ENCODE measurements at regions not wholly inside any gene's neighbourhood (a gene's known extent, or its start where the extent isn't known, plus 50 kb on each side); places are given as distances from the start of the nearest gene placed in this dataset.
"Not testable (repeated sequence)": the region's sequence is repeated elsewhere in the genome, so short reads cannot be mapped to it uniquely, and the experiment has no call there.

DNA sequence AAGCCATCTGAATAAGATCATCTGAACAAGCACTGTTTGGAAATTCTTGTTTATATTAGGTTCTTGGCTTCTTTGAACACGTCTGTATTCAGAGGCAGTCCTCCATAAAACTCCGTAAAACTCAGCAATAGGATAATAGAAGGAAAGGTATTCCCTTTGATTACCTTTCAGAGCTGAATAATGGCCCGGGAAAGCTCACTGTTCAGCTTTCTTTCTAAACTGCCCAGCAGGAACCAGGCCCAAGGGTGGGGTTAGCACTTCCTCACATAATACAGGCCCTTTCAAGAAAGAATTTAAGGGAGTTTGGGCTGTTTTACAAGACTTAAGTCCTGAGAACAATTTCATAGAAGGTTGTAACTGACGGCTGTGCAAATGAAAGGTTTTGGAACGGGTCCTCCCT, 72.2 kb upstream of the PHLPP1 start:
- no peak for DNase-seq (ENCODE audit: extremely low read depth, low read depth)
- TF ChIP-seq CTCF (IDR thresholded peaks at IDR 0.05; ENCODE audit: low read depth, low read length): no peak

- DNase-seq (ENCODE audit: extremely low read depth, low read depth): no peak
- no peak for TF ChIP-seq CTCF (IDR thresholded peaks at IDR 0.05; ENCODE audit: low read depth, low read length)
Measured at GRCh38 chr18:62644773-62645172, 70.6 kb upstream of the PHLPP1 start.

GRCh38 chr18:62647179-62647578, 68.2 kb upstream of the PHLPP1 start:
- no peak for DNase-seq (ENCODE audit: extremely low read depth, low read depth)
- TF ChIP-seq CTCF (IDR thresholded peaks at IDR 0.05; ENCODE audit: low read depth, low read length): no peak

GRCh38 chr18:62648045-62648678, 67.2 kb upstream of the PHLPP1 start:
- DNase-seq (ENCODE audit: extremely low read depth, low read depth): no peak
- TF ChIP-seq CTCF (IDR thresholded peaks at IDR 0.05; ENCODE audit: low read depth, low read length): no peak

- no peak for TF ChIP-seq CTCF (IDR thresholded peaks at IDR 0.05; ENCODE audit: low read depth, low read length)
- DNase-seq (ENCODE audit: extremely low read depth, low read depth): no peak
Measured at GRCh38 chr18:62651276-62652056, 63.9 kb upstream of the PHLPP1 start.

DNA sequence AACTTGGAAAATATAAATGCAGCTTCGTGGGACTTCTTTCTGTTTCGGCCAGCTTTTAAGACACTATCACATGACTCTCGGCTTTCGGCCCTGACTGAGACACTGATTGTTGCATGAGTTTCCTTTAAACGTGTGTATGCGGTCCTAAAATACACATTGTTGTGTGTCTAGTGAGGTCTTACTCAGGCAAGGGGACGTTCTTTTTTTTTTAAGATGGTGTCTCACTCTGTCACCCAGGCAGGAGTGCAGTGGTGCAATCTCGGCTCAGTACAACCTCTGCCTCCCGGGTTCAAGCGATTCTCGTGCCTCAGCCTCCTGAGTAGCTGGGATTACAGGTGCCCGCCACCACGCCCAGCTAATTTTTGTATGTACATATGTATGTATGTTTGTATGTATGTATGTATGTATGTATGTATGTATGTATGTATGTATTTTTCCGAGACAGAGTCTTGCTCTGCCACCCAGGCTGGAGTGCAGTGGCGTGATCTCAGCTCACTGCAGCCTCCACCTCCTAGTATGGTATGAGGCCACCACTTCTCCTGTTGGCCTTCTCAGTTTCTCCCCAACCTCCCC, 63.2 kb upstream of the PHLPP1 start:
- not testable (repeated sequence) for DNase-seq (ENCODE audit: extremely low read depth, low read depth)

GRCh38 chr18:62655520-62656219, 59.7 kb upstream of the PHLPP1 start:
- no peak for TF ChIP-seq CTCF (IDR thresholded peaks at IDR 0.05; ENCODE audit: low read depth, low read length)
- DNase-seq (ENCODE audit: extremely low read depth, low read depth): no peak

All from AG09319 (cell line).